AG10803 (cell line): ENCODE measurements at regions not wholly inside any gene's neighbourhood (a gene's known extent, or its start where the extent isn't known, plus 50 kb on each side); places are given as distances from the start of the nearest gene placed in this dataset.

Source experiments
- DNase-seq: peaks from one replicate; pipeline ENCODE4 v3.0.0; 2010; ENCODE audit warnings: low read depth
- H3K4me3 ChIP-seq: 2 replicates; pipeline ENCODE4 v1.5.1; 2011; ENCODE audit warnings: mild to moderate bottlenecking, low read length, control low read depth
- TF ChIP-seq, protein P1 (sequence below): conservative IDR thresholded peaks from 2 replicates; pipeline ENCODE4 v1.5.1; 2011; ENCODE audit warnings: mild to moderate bottlenecking, low read length, control low read depth, inconsistent platforms

DNA sequence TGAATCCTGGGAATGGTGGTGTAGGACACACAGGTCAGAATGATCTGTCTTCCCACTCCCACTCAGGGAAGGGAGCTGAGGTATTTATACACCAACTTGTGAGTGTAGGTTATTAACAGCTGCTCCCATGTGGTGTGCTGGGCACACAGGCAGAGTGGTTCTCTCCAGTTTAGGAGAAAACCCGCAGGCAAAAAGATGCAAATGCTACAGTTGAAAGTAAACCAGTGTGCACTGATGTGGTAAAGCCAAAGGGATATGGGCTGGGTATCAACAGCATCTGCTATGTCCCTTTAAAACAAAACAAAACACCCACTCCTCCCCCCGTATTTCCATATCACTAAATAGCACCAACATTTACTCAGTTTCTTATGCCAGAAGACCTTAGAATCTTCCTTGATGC, 75.4 kb upstream of the SYT13 start:
- H3K4me3 ChIP-seq, result no peak overlapping the region
- no peak for DNase-seq

DNA sequence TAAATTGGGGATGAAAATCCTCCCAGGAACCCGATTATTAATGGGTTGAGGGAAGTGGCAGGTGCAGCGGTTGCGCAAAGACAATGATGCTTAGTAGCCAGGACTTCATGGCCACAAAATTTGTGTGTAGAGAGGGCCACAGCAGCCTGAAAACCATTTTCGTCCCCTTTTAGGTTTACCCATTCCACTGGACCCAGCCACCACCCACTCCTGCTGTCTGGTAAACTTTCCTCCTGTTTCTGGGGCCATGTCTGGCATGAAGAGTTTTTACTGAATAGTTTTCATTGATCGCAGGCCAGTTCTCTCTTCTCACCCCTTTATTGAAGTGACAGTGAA, 69.5 kb upstream of the SYT13 start:
- peak overlapping the region; percentile 47 for H3K4me3 ChIP-seq
- TF ChIP-seq, protein P1, sequence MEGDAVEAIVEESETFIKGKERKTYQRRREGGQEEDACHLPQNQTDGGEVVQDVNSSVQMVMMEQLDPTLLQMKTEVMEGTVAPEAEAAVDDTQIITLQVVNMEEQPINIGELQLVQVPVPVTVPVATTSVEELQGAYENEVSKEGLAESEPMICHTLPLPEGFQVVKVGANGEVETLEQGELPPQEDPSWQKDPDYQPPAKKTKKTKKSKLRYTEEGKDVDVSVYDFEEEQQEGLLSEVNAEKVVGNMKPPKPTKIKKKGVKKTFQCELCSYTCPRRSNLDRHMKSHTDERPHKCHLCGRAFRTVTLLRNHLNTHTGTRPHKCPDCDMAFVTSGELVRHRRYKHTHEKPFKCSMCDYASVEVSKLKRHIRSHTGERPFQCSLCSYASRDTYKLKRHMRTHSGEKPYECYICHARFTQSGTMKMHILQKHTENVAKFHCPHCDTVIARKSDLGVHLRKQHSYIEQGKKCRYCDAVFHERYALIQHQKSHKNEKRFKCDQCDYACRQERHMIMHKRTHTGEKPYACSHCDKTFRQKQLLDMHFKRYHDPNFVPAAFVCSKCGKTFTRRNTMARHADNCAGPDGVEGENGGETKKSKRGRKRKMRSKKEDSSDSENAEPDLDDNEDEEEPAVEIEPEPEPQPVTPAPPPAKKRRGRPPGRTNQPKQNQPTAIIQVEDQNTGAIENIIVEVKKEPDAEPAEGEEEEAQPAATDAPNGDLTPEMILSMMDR, result no peak
- no peak for DNase-seq

More for the DNA sequence above, 75.4 kb upstream of the SYT13 start:
- TF ChIP-seq, protein P1, result no peak

DNA sequence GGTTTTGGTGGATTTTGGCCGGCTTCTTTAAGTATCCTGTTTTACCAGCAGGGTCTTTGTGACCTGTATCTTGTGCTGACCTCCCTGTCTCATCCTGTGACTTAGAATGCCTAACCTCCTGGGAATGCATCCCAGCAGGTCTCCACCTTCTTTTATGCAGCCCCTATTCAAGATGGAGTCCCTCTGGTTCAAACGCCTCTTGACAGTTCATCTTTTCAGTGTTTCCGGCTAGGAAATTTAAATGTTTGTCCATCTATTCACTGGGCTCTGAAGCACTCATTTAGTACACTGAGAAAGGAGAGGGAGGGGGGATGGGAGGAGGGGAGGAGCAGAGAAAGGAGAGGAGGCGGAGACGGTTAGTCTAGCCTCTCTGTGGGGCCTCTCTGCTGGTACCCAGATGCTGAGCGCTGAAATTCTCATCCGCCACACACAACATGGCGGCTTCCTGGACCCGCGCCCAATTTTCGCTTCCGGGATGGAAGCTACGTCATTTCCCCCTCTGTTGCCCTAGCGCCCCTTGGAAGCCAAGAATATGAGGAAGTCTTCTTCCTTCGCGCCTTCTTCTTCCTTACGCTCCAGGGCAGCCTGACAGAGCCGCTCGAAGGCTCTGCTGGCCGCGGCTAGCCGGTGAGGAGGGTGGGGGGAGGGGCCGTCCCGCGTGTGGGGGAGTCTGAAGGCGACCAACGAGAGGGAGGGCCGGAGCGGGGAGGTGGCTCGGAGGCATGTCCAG, 69.0 kb upstream of the SYT13 start:
- peak overlapping the region; percentile 47 for H3K4me3 ChIP-seq

DNA sequence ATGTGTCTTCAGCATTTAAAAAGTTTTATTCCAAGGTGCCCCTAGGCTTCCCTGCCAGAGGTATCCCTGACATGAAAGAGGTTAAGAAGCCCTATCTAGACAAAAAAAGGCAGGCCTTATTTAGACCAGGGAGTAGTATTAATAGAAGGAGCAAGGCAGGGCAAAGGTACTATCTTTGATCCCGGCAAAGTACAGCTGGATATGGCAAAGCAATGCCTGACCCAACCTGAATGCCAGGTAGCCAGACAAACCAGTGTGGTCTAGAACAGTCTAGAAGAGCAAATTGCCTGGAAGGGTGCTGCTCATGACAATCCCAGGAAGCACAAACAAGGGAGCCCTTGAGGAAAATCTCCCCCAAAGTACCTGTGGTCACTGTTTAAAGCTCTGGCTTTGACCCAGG, 62.6 kb upstream of the SYT13 start:
- TF ChIP-seq, protein P1, result no peak
- no peak for DNase-seq
- H3K4me3 ChIP-seq, result no peak overlapping the region

More for the DNA sequence above, 69.0 kb upstream of the SYT13 start:
- DNase-seq, result peak; percentile 36
- TF ChIP-seq, protein P1, result no peak

DNA sequence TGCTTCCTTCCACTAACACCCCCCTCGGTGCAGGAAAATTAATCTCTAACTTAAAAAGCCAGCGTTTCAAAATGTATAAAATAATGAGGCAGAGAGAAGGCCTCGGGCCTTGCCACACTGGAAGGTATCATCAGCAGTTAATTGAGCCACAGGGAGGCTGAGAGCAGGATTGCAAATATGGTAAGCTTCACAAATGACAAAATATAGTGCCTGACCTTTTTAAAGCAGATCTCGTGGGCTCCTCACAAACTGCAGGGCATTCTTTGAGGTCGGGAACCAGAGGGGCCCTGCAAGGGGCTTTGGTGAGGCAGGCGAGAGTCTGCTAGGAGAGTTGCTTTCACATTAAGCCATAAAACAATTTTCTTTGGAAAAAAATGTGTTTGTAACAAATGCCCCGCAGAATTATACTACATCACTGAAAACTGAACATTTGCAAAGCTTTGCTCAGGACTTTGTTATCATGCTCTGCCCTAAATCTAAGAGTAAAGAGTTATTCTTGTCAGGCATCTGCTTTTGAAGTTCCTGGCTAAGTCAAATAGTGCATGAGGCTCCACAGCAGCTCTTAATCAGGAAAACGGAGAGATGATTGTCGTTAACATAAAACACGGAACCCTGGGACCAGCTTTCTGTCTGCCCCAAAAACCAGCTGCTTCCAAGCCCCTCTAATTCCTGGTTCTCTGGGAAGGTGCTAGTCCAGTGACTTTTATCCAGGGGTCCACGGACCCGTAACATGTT, 61.4 kb upstream of the SYT13 start:
- TF ChIP-seq, protein P1, result no peak
- no peak overlapping the region for H3K4me3 ChIP-seq
- no peak for DNase-seq

DNA sequence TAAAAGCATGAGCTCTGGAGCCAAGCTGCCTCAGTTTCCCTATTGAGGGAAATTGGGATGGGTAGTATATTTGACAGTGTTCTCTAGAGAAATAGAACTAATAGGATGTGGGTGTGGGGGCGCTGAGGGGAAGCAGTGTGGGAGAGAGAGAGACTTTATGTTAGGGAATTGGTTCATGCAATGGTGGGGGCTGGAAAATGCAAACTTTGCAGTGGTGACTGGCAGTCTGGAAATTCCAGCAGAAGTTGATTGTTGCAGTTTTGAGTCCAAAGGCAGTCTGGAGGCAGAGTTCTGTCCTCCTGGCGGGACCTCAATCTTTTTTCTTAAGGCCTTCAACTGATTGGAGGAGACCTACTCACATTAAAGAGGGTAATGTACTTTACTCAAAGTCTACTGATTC, 59.4 kb upstream of the SYT13 start:
- TF ChIP-seq, protein P1, result no peak
- H3K4me3 ChIP-seq, result no peak overlapping the region
- DNase-seq, result no peak

DNA sequence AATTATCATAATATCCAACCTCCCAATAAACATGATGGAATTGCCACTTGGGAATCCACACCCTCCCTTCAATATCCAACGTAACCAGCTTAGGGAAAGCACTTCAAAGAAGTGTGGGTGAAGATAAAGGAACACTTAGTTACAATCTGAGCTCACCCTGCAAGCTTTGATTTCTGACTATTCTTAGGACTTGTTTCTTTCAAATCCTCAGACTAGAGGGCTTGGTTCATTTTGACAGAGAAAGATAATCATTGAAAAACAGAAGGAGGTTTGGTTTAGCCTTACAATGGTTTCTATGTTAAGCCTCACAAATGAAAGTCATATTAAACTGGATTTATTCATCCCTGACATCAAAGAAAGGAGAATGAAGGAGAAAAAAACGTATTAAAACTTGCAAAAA, 57.9 kb upstream of the SYT13 start:
- no peak overlapping the region for H3K4me3 ChIP-seq
- TF ChIP-seq, protein P1, result no peak
- DNase-seq, result no peak
